Panc1 (cell line): ENCODE measurements at regions not wholly inside any gene's neighbourhood (a gene's known extent, or its start where the extent isn't known, plus 50 kb on each side); places are given as distances from the start of the nearest gene placed in this dataset.

Source experiments
- ATAC-seq: fragments of 200-7000 bp; cut with Tn5 transposase; 2 replicates; pipeline ENCODE4 v1.9.1; 2020; ENCODE audit warnings: mild to moderate bottlenecking, moderate library complexity
- BruUV-seq: library from RNA; stranded (reverse); fragments of 400-500 nt; replicated peaks from 2 replicates; lab custom pipeline; 2021; lab: Mats Ljungman, UMichigan
- CTCF ChIA-PET: fragments of 300-600 bp; sonication (Branson Sonifier 250); formaldehyde crosslinking; loops from one replicate; lab custom pipeline; 2022; ENCODE audit warnings: antibody characterized with exemption; lab: Charles Lee
- POLR2A ChIA-PET: fragments of 300-600 bp; sonication (Branson Sonifier 250); formaldehyde crosslinking; loops from one replicate; lab custom pipeline; 2022; ENCODE audit warnings: antibody characterized with exemption; lab: Charles Lee
- DNase-seq: peaks from one replicate; pipeline ENCODE4 v3.0.0-alpha.2; 2010; ENCODE audit warnings: low read depth, low spot score
- H3K27ac ChIP-seq: 2 replicates; pipeline ENCODE4 v1.5.1; 2011; ENCODE audit warnings: mild to moderate bottlenecking, low read length, inconsistent platforms
- H3K27me3 ChIP-seq: fragments of 200-500 bp; sonication (Bioruptor generic); 2 replicates; pipeline ENCODE4 v1.6.0; 2014; ENCODE audit warnings: low read length, inconsistent platforms; ENCODE audit not compliant: control insufficient read depth, insufficient read depth
- H3K36me3 ChIP-seq: fragments of 200-500 bp; sonication (Bioruptor generic); 2 replicates; pipeline ENCODE4 v1.5.1; 2014; ENCODE audit warnings: inconsistent platforms, mild to moderate bottlenecking, low read length, moderate library complexity; ENCODE audit not compliant: control insufficient read depth, insufficient read depth
- H3K4me1 ChIP-seq: 2 replicates; pipeline ENCODE4 v1.5.1; 2011; ENCODE audit warnings: inconsistent platforms, mild to moderate bottlenecking, low read length, moderate library complexity; ENCODE audit not compliant: control insufficient read depth, insufficient read depth
- H3K4me3 ChIP-seq, 2 experiments: 2 replicates each; pipeline ENCODE4 v1.5.1; 2011 to 2012; ENCODE audit warnings: low read depth in 2 of 2, low read length in 2 of 2, mild to moderate bottlenecking in 2 of 2, inconsistent platforms in 1 of 2, moderate library complexity in 1 of 2
- H3K9me3 ChIP-seq: fragments of 200-500 bp; sonication (Bioruptor generic); 2 replicates; pipeline ENCODE4 v1.5.1; 2014; ENCODE audit warnings: low read depth, mild to moderate bottlenecking, inconsistent platforms, low read length, moderate library complexity; ENCODE audit not compliant: control insufficient read depth, insufficient read depth
- CTCF ChIP-seq: fragments of 450-650 bp; IDR thresholded peaks from 2 replicates; pipeline ENCODE4 v1.5.1; 2017; ENCODE audit warnings: mild to moderate bottlenecking
- POLR2AphosphoS5 ChIP-seq: IDR thresholded peaks from 2 replicates; pipeline ENCODE4 v1.6.1; 2012; ENCODE audit warnings: mild to moderate bottlenecking, low read depth, low read length, moderate library complexity
- REST ChIP-seq, 2 experiments: IDR thresholded peaks; 2 replicates each; pipeline ENCODE4 v1.6.1; 2011 to 2012; ENCODE audit warnings: low read depth in 2 of 2, control low read depth in 1 of 2, low read length in 1 of 2, mild to moderate bottlenecking in 1 of 2, moderate library complexity in 1 of 2; ENCODE audit not compliant: insufficient read depth in 1 of 2
- SIN3A ChIP-seq: IDR thresholded peaks from 2 replicates; pipeline ENCODE4 v1.6.1; 2012; ENCODE audit warnings: low read depth, mild to moderate bottlenecking, low read length, moderate library complexity, borderline replicate concordance; ENCODE audit not compliant: insufficient read depth
- TCF7L2 ChIP-seq: IDR thresholded peaks from 2 replicates; pipeline ENCODE4 v1.6.1; 2011; ENCODE audit warnings: mild to moderate bottlenecking, low read depth, low read length, inconsistent platforms
- in situ Hi-C: cut with HindIII; loops from 2 replicates; pipeline ENCODE4 v1.10.0; 2016; ENCODE audit warnings: low sequenced_read_pairs, low pct_unique_long_range_greater_than_20kb
- intact Hi-C: fragments of 100-400 bp; cut with micrococcal nuclease; formaldehyde crosslinking; loops from one replicate; pipeline ENCODE4 v1.10.0; 2022; ENCODE audit not compliant: unreplicated experiment

GRCh38 chr10:2099321-2099720 lies 362.0 kb upstream of the ADARB2 start:
- CTCF ChIA-PET: no interaction called here

GRCh38 chr10:2097937-2098336 lies 360.6 kb upstream of the ADARB2 start:
- Histone ChIP-seq H3K9me3 (no peaks in the 10 kb centered on the region), H3K4me1 (no peaks in the 10 kb centered on the region), H3K27me3 (no peaks in the 10 kb centered on the region), H3K27ac (no peak overlapping the region), H3K36me3 (no peaks in the 10 kb centered on the region), H3K4me3 (no peak overlapping the region)
- no TSS peak for BruUV-seq
- TF ChIP-seq REST (IDR thresholded peaks at IDR 0.05; ENCODE audit: insufficient read depth in 1 of 2, low read depth in 2 of 2, low read length in 1 of 2): no peak
- intact Hi-C loops (no loop called here), in situ Hi-C loops (no loop called here)
- POLR2A ChIA-PET: no interaction called here
- ATAC-seq: no peak
- DNase-seq: no peak
- CTCF ChIA-PET: no interaction called here

More at GRCh38 chr10:2099321-2099720, 362.0 kb upstream of the ADARB2 start:
- Histone ChIP-seq H3K4me3 (no peak overlapping the region), H3K4me1 (no peaks in the 10 kb centered on the region), H3K27ac (no peak overlapping the region), H3K27me3 (no peaks in the 10 kb centered on the region), H3K36me3 (no peaks in the 10 kb centered on the region), H3K9me3 (no peaks in the 10 kb centered on the region)
- DNase-seq: no peak
- in situ Hi-C loops (no loop called here), intact Hi-C loops (no loop called here)
- POLR2A ChIA-PET: no interaction called here
- TF ChIP-seq REST (IDR thresholded peaks at IDR 0.05; ENCODE audit: insufficient read depth in 1 of 2, low read depth in 2 of 2, low read length in 1 of 2) (no peak), CTCF (no peak), POLR2AphosphoS5 (no peak), SIN3A (no peak), TCF7L2 (no peak)
- ATAC-seq: no peak
- BruUV-seq: no TSS peak
